ENCODE measurements at regions not wholly inside any gene's neighbourhood (a gene's known extent, or its start where the extent isn't known, plus 50 kb on each side); places are given as distances from the start of the nearest gene placed in this dataset.
A peak's percentile ranks its signal among the peaks of the same experiment; 100 is the strongest.

GRCh38 chr3:166029507-166029906 lies 192.3 kb upstream of the BCHE start:
- Histone ChIP-seq H3K36me3 (no peaks in the 10 kb centered on the region), H3K4me3 (ENCODE audit: low read depth, low read length) (no peak overlapping the region), H3K9me3 (no peaks in the 10 kb centered on the region), H3K27me3 (no peaks in the 10 kb centered on the region), H3K4me1 (no peaks in the 10 kb centered on the region)
- no peak for TF ChIP-seq CTCF (IDR thresholded peaks at IDR 0.05; ENCODE audit: low read depth, low read length)
- no peak for DNase-seq

- TF ChIP-seq CTCF (IDR thresholded peaks at IDR 0.05; ENCODE audit: low read depth, low read length) = peak; percentile 44
- Histone ChIP-seq H3K4me1 (no peaks in the 10 kb centered on the region), H3K4me3 (ENCODE audit: low read depth, low read length) (no peak overlapping the region), H3K36me3 (no peaks in the 10 kb centered on the region), H3K9me3 (no peaks in the 10 kb centered on the region), H3K27me3 (no peaks in the 10 kb centered on the region)
- peak; percentile 33 for DNase-seq
Measured at GRCh38 chr3:166013073-166013679, 176.0 kb upstream of the BCHE start.

GRCh38 chr3:166011771-166012170 lies 174.5 kb upstream of the BCHE start:
- no peaks in the 10 kb centered on the region for H3K9me3 ChIP-seq
- no peaks in the 10 kb centered on the region for H3K27me3 ChIP-seq
- H3K36me3 ChIP-seq = no peaks in the 10 kb centered on the region
- DNase-seq = no peak
- no peaks in the 10 kb centered on the region for H3K4me1 ChIP-seq
- H3K4me3 ChIP-seq (ENCODE audit: low read depth, low read length) = no peak overlapping the region
- TF ChIP-seq CTCF (IDR thresholded peaks at IDR 0.05; ENCODE audit: low read depth, low read length) = no peak

GRCh38 chr3:166005126-166005525 lies 167.9 kb upstream of the BCHE start:
- Histone ChIP-seq H3K4me1 (no peaks in the 10 kb centered on the region), H3K4me3 (ENCODE audit: low read depth, low read length) (no peak overlapping the region), H3K9me3 (no peaks in the 10 kb centered on the region), H3K27me3 (no peaks in the 10 kb centered on the region), H3K36me3 (no peaks in the 10 kb centered on the region)
- no peak for DNase-seq
- TF ChIP-seq CTCF (IDR thresholded peaks at IDR 0.05; ENCODE audit: low read depth, low read length) = no peak

- no peak overlapping the region for H3K4me3 ChIP-seq (ENCODE audit: low read depth, low read length)
- no peak for TF ChIP-seq CTCF (IDR thresholded peaks at IDR 0.05; ENCODE audit: low read depth, low read length)
- no peaks in the 10 kb centered on the region for H3K9me3 ChIP-seq
- H3K4me1 ChIP-seq = no peaks in the 10 kb centered on the region
- DNase-seq = no peak
- H3K27me3 ChIP-seq = no peaks in the 10 kb centered on the region
- H3K36me3 ChIP-seq = no peaks in the 10 kb centered on the region
Measured at GRCh38 chr3:165994293-165994692, 157.1 kb upstream of the BCHE start.

- H3K4me3 ChIP-seq (ENCODE audit: low read depth, low read length) = no peak overlapping the region
- no peaks in the 10 kb centered on the region for H3K9me3 ChIP-seq
- no peaks in the 10 kb centered on the region for H3K27me3 ChIP-seq
- DNase-seq = no peak
- H3K36me3 ChIP-seq = no peaks in the 10 kb centered on the region
- TF ChIP-seq CTCF (IDR thresholded peaks at IDR 0.05; ENCODE audit: low read depth, low read length) = no peak
- H3K4me1 ChIP-seq = no peaks in the 10 kb centered on the region
Measured at GRCh38 chr3:165984589-165984988, 147.4 kb upstream of the BCHE start.

Data from BE2C (cell line).